ENCODE measurements at regions not wholly inside any gene's neighbourhood (a gene's known extent, or its start where the extent isn't known, plus 50 kb on each side); places are given as distances from the start of the nearest gene placed in this dataset.

GRCh38 chr6:133741375-133741861 lies 147.5 kb upstream of the TCF21 start:
- no peak for TF ChIP-seq CTCF (IDR thresholded peaks at IDR 0.05; ENCODE audit: low read depth, low read length)
- no peak overlapping the region for H3K4me3 ChIP-seq (ENCODE audit: low read depth, low read length)

GRCh38 chr6:133743621-133744020 lies 145.3 kb upstream of the TCF21 start:
- TF ChIP-seq CTCF (IDR thresholded peaks at IDR 0.05; ENCODE audit: low read depth, low read length): no peak
- no peak overlapping the region for H3K4me3 ChIP-seq (ENCODE audit: low read depth, low read length)

- no peak for TF ChIP-seq CTCF (IDR thresholded peaks at IDR 0.05; ENCODE audit: low read depth, low read length)
- H3K4me3 ChIP-seq (ENCODE audit: low read depth, low read length): no peak overlapping the region
Measured at GRCh38 chr6:133746417-133746770, 142.5 kb upstream of the TCF21 start.

- TF ChIP-seq CTCF (IDR thresholded peaks at IDR 0.05; ENCODE audit: low read depth, low read length): no peak
- no peak overlapping the region for H3K4me3 ChIP-seq (ENCODE audit: low read depth, low read length)
Measured at GRCh38 chr6:133748628-133749027, 140.3 kb upstream of the TCF21 start.

GRCh38 chr6:133749427-133749826 lies 139.5 kb upstream of the TCF21 start:
- TF ChIP-seq CTCF (IDR thresholded peaks at IDR 0.05; ENCODE audit: low read depth, low read length): no peak
- no peak overlapping the region for H3K4me3 ChIP-seq (ENCODE audit: low read depth, low read length)

- TF ChIP-seq CTCF (IDR thresholded peaks at IDR 0.05; ENCODE audit: low read depth, low read length): no peak
- H3K4me3 ChIP-seq (ENCODE audit: low read depth, low read length): no peak overlapping the region
Measured at GRCh38 chr6:133752129-133752528, 136.8 kb upstream of the TCF21 start.

- TF ChIP-seq CTCF (IDR thresholded peaks at IDR 0.05; ENCODE audit: low read depth, low read length): no peak
- H3K4me3 ChIP-seq (ENCODE audit: low read depth, low read length): no peak overlapping the region
Measured at GRCh38 chr6:133753756-133754155, 135.2 kb upstream of the TCF21 start.

Measured in WI38 (cell line).